Stimulated activated CD4-positive, alpha-beta T cell treated with anti-CD3 and anti-CD28 coated beads, Interleukin-15, amount 100 ng/mL, for 48 hours (primary cell): ENCODE measurements at regions not wholly inside any gene's neighbourhood (a gene's known extent, or its start where the extent isn't known, plus 50 kb on each side); places are given as distances from the start of the nearest gene placed in this dataset.
"Not testable (repeated sequence)": the region's sequence is repeated elsewhere in the genome, so short reads cannot be mapped to it uniquely, and the experiment has no call there.

Source experiments
- DNase-seq, 2 donors: peaks; one replicate each; pipeline ENCODE4 v3.0.0-alpha.2; 2020; ENCODE audit warnings: low read depth in 2 of 2

DNA sequence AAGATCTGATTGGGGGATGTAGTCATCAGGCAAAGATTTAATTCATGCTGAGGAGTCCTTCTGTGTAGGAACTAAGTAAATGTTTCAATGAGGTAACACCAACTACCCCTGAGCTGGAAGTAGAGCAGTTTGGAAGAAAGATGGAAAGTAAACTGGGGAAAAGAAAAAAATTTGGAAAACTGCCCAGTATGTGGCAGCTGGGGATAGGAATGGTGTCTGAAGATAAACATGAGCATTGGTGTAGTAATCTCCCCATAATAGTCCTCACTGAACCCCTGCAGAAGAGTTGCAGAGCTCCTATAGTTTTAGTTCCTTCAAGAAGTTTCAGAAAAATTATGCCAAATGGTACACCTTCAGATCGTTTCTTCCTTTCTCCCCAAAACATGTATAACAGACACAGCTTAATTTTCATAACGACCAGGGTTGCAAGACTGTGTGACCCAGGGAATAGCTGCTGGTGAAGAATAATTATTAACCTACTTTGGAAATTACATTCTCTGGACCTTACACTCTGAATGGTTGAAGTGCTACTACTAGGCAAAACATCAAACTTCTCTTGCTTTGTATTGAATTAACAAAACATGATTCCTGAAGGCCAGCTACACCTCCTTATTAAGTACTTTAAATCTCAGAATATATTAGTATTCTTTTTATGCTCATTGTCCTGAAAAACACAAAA is 446.4 kb upstream of the NRG3 start:
- no peak for DNase-seq

DNA sequence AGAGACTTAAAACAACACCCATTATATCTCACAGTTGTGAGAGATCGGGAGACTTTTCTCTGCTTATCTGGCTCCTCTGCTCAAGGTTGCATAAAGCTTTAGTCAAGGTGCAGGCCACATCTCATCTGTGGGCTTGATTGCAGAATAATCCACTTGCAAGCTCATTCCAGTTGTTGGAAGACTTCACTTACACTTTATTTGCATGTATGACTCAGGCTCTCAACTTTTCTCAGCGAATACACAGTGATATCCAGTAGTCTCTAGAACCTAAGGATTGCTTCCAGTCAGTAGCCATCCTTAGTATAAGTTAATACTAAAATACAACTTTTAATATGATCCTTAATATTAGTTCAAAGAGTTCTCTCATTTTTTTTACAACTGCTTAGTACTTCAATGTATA is 435.5 kb upstream of the NRG3 start:
- no peak for DNase-seq

DNA sequence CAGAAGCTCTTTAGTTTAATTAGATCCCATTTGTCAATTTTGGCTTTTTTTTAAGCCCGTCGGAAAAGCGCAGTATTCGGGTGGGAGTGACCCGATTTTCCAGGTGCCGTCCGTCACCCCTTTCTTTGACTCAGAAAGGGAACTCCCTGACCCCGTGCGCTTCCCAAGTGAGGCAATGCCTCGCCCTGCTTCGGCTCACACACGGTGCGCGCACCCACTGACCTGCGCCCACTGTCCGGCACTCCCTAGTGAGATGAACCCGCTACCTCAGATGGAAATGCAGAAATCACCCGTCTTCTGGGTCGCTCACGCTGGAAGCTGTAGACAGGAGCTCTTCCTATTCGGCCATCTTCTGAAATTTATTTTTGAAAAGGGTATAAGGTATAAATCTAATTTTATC is 433.4 kb upstream of the NRG3 start:
- not testable (repeated sequence) for DNase-seq

DNA sequence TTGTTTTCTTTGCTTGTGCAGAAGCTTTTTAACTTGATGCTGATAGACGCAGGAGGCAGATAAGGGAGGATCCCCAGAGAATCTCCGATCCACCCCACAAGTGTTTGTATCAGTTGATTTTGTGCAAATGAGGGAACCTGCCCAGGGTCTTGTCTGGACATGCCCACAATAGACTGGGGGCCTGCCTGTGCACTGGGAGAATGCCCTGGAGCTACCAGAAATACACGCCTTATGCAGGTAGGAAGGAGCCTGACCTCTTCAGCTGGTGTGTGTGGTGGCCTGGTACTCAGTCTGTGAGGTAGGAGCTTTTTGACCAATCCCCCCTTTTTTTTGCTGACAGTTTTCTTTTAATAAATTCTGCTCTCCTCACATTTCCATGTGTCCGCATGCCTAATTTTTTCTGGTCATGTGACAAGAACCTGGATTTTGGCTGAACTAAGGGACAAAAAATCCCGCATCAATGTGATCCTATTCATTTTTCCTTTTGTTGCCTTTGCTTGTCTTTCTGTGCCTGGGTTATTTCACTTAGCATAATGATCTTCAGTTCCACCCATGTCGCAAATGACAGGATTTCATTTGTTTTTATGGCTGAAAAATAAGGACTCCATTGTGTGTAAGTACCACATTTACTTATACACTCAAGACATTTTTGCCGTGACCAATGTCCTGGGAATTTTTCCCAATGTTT is 430.6 kb upstream of the NRG3 start:
- no peak for DNase-seq

DNA sequence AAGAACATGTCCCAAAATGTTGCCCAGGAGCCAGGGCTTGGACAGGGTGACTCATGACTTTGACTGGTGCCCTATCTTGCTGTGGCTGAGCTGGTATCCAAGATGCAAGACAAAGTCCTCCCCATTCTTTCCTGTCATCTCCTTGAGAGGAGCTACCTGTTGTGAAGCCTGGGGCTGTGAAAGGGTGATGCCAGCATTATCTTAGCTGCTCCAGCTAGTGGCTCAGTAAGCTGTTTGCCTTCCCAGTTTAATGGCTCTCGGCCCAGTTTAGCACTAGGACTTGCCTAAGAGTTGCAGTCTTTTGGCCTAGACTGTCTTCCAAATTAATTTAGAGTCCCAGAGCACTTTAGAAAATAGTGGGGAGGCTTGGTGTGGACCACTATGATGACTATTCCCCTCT is 424.3 kb upstream of the NRG3 start:
- DNase-seq, result no peak

DNA sequence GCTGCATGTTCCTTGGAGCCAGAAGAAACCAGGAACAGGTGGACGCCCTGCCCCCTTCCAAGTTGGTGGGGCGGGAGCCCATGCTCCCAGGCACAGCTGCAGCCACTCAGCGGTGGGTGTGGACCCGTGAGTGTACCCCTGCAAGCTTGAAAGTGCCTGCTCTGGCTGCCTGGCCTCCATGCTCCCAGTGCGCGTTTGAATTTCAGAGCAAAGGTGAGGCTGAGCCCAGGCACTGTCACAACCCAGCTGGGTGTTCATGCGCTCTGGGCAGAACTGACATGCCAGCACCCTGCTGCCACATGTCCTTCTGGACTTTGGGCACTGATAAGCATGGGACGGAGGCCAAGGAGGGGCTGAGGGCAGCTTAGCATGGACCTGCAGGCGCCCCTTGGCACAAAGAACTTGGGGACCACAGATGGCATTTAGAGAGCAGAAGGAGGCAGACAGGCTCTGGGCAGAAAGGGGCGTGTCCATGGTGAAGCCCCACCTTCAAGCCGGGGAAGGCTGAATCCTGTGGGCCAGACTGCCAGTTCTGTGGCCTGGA is 402.0 kb upstream of the NRG3 start:
- DNase-seq, result no peak

DNA sequence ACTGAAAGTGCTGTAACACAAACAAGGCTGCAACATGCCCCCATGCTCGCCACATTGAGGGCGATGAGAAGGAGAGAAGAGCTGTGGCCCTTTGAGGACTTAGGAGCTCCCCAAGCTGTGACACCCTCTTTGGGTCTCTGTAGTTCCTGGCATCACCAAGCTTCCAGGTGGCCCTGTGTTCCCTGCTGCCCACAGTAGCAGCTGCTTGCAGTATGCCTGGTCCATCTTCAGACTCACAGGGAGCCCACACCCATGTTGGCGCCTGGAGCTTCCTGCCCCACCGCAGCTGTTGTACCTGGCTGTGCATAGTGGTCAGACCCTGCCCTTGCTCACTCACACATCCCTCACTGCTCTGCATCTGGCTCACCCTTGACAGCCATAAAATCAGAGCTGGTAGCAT is 401.2 kb upstream of the NRG3 start:
- DNase-seq, result no peak

DNA sequence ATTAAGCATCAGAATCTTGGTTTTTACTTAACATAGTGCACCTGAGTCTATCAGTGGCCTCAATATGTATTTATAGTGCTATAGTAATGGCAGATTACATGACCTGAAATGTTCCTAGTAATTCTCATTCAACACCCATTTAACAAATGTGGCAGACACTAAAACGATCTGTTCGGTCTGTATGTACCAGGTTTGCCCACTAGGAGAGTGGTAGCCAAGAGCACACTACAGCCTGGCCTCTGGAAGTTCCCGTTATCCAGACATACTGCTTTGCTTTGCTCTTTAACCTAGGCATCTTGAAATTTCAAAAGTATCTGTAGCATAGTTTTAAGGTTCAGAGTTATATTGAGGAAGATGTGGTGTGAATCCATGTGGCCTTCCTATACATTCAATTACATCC is 395.7 kb upstream of the NRG3 start:
- DNase-seq, result no peak

DNA sequence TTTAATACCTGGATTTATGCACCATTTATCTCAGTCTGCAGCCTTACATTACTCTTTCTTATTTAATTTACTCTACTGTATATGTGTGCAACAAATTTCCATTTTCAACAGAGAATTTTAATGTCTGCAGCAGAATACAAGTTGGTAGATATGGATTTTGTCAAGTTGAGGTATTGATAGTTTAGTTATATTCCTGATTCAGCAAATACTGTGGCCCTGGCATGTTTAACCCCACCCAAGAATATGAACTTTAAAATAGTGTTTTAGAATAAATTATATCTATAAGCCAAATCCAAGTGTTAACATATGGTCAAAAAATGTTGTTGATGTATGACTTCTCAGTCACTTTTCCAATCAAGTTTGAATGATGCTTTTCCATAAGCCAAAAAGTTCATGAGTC is 378.4 kb upstream of the NRG3 start:
- no peak for DNase-seq

DNA sequence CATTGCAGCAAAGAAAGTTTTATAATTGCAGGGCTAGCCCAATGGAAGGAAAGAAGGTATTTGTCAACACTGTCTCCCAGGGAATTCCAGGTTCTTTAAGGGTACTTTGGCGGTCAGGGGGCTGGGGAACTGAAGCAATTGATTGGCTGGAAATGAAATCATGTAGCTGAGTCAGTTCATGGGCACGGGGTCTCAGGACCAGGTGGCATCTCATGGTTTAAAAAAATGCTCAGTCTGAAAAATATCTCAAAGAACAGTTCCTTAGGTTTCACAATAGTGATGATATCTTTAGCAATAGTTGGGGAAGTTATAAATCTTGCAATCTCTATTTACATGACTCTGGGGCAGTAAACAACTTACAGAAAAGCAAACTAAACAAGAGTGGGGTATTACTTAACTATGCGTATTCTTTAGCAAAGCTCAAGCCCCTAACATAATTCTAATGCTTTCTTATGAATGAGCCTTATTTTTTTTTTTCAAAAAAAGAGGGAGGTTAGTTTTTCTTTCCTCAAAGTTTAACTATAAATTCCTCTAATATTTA is 376.9 kb upstream of the NRG3 start:
- DNase-seq, result no peak

DNA sequence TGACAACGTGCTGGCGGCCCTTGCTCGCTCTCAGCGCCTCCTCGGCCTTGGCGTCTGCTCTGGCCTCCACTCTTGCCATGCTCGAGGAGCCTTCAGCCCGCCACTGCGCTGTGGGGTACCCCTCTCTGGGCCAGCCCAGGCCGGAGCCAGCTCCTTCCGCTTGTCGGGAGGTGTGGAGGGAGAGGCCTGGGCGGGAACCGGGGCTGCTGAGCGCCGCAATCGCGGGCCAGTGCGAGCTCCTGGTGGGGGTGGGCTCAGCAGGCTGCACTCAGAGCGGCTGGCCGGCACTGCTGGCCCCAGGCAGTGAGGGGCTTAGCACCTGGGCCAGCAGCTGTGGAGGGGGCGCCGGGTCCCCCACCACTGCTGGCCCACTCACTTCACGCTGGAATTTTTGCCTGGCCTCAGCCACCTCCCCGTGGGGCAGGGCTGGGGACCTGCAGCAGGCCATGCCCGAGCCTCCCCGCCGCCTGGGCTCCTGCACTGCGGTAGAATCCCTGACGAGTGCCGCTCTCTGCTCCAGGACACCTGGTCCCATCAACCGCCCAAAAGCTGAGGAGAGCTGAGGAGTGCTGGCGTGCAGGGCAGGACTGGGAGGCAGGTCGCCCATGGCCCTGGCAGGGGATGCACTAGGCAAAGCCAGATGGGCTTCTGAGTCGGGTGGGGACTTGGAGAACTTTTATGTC is 372.2 kb upstream of the NRG3 start:
- DNase-seq, result no peak

DNA sequence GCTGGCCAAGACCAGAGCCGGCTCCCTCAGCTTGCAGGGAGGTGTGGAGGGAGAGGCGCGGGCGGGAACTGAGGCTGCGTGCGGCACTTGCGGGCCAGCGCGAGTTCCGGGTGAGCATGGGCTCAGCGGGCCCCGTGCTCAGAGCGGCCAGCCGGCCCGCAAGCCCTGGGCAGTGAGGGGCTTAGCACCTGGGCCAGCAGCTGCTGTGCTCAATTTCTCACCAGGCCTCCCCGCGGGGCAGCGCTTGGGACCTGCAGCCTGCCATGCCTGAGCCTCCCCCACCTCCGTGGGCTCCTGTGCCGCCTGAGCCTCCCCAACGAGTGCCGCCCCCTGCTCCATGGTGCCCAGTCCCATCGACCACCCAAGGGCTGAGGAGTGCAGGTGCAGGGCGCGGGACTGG is 369.2 kb upstream of the NRG3 start:
- DNase-seq, result not testable (repeated sequence)

DNA sequence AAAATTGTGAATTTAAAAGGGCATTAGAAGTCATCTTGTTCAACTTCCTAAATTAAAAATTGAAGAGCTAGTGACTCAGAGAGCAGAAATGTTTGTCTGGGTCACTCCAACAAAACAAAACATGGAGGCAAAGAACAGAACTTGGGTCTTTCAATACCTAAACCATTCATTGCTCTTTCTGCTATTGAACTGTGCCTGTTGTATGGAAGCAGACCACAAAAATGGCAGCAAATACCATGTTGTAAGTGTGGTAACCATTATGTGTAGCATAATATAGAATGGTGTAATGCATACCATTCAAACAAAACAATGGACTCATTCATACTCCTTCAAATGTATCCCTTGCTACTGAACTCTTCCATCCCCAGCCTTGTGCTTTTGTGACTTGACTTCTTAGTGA is 360.2 kb upstream of the NRG3 start:
- no peak for DNase-seq

DNA sequence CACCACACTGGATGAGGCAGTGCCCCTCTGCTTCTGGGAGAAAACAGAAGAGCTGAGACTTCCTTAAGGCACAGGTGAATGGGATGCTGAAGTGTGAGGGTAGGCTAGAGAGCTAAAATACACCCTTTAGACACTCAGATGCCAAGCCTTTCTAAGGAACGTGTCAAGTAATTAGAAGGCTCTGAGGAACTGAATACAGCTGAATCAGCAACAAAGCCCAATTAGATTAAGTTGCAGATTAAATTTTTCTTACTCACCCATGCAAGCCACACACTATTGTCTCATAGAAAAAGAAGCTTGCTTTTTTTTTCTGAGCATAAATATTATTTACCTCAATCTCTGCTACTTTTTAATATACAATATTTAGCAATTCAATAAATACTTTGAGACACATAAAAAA is 354.3 kb upstream of the NRG3 start:
- no peak for DNase-seq

DNA sequence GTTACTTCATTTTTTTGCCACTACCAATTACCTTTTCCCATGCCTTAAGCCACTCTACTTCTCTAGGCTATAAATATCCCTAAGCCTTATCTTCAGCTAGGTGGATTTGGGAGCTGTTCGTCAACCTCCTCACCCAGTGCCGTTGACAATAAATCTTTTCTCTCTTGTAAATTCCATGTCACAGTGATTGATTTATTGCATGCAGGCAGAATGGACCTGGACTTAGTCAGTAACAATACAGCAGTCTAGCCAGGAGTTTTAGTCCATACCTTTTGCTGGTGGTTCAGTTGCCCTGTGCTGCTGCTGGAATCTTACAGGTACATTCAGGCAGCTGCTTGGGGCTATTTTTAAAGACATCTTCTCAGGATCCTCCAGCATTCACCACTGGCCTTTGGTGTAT is 350.5 kb upstream of the NRG3 start:
- no peak for DNase-seq

DNA sequence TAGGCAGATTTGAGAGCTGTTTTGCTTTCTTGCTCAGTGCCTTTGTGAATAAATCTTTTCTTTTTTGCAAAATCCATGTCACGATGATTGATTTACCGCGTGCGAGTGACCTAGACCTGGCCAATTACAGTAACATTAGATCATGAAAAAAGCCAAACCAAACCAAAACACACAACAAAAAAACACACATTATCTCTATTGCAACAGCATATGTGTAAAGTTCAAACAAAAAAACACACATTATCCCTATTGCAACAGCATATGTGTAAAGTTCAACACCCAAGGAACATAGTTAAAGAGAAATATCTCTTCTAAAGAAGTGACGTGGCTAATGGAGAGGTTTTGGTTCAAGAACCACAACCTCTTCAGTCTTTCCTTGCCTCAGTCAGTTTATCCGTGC is 342.6 kb upstream of the NRG3 start:
- DNase-seq, result no peak

DNA sequence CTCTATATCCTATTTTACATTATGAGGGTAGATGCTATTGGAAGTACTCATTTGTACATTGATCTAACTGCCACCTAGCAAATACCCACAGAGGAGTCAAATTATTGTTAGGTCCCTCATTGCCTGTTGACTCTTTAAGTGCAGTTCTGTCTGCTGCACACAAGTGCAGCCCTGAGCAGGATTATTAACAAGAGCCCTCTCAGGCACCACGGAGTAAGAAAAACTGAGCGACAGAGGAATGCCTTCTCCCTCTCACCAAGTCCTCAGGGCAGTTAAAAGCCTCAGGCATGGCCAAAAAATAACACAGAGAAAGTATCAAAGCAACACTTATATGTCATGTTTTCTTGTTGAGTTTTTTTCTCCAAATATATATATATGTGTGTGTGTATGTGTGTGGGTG is 340.0 kb upstream of the NRG3 start:
- DNase-seq, result no peak

DNA sequence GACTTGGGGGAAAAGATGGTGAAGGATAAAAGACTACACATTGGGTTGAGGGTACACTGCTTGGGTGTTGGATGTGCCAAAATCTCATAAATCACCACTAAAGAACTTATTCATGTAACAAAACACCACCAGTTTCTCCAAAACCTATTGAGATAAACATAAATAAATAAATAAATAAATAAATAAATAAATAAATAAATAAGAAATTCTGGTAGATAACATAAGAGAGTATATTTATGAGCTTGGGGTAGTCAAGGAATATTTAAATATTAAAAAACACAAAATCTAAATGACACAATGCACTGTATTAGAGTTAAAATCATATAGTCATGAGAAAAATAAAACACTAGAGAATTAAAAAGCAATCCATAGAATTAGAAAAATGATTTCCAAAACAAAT is 333.5 kb upstream of the NRG3 start:
- no peak for DNase-seq

DNA sequence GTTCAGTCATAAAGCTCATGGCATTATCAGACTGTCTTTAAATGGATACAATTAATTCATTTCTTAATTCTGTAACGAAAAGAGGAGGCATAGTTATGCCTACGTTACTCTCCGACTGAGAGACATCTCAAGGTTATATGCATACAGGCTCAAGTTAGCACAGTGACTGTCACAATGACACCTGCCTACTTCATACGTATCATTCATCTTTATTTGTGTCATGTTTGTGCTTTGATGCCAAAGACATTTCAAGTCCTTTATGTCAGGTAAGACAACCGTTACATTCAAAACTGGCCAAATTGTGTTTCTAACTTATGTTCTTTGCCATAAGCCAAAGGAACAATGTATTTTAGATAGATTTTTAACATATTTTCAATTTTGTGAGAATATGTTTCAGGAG is 328.8 kb upstream of the NRG3 start:
- DNase-seq, result no peak

DNA sequence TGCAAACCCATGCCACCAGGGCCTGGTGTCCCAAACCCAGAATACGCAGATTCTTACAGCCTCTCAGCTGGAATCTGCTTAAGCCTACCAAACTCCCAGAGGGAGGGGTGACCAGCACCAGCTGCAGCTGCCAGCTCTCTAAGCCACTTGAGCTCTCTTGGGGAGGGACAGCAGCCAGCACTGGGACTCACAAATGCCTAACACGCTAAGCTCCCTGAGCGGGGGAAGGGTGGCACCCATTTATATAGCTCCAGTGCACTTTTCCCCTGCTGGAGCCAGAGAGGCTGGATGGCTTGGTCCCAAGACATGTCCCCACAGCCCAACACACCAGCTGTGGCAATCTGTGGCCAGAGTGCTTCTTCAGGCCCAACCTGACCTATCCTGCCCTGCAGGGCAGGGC is 326.8 kb upstream of the NRG3 start:
- no peak for DNase-seq

DNA sequence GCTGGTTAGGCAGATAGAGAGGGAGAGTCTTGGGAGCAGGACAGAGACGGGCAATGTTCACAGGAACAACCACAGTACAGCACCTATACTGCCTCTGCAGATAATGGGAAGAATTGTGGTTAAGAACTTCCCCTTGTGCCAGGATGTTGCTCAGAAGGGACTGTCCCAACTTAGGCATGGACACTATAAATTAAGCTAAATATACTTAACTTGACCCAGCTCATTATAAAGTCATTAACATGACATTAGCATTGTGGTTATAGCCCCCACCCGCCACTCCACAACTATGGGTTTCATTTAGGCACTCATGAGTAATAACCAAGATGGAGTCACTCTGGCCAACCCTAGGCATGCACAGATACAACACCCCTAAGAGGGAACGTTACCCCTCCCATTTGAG is 310.9 kb upstream of the NRG3 start:
- DNase-seq, result no peak

DNA sequence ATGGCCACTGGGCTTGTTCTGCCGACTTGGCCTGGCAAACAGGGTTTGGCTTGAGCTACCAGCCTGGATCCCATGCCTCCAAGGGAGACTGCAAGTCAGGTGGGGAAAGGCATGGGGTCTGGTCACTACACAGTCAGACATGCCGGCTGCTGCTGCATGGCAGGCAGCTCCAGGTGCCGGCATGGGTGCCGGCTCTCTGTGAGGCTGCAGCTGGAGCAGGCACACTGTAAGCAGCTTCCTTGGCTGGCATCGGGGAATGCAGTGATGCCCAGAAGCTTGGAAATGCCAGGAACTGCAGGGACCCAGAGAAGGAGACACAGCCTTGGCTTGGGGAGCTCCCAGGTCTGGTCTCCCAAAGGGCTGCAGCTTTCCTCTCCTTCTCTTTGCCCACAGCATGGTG is 305.5 kb upstream of the NRG3 start:
- DNase-seq, result no peak

DNA sequence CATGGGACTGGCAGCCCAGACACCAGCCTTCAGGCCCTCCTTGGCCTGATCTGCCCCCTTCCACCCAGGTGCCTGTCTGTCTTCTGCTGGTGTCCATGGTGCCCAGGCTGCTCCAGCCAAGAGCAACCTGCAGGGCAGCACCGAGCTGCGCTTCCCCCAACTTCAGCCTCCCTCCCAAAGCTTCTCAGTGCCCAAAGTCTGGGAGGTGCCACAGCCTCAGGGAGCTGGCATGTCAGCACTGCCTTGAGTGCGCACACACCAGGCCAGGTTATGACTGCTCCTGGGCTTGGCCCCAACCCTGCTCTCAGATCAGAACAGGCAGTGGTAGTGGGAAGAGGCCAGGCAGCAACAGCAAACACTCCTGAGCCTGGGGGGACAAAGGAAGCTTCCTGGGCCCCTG is 304.6 kb upstream of the NRG3 start:
- no peak for DNase-seq
